IMR-90 (cell line): ENCODE measurements at regions not wholly inside any gene's neighbourhood (a gene's known extent, or its start where the extent isn't known, plus 50 kb on each side); places are given as distances from the start of the nearest gene placed in this dataset.

Experiments used
- ATAC-seq: fragments of 200-7000 bp; cut with Tn5 transposase; 2 replicates; pipeline ENCODE4 v1.9.1; 2020; ENCODE audit warnings: low read depth, mild to moderate bottlenecking, moderate library complexity
- BruUV-seq: library from RNA; stranded (reverse); fragments of 400-500 nt; replicated peaks from 2 replicates; lab custom pipeline; 2021; lab: Mats Ljungman, UMichigan
- CTCF ChIA-PET: fragments of 300-600 bp; formaldehyde crosslinking; extraction: SDS; loops from one replicate; lab custom pipeline; 2021; ENCODE audit warnings: antibody characterized with exemption; lab: Yijun Ruan, JAX
- POLR2A ChIA-PET: fragments of 300-600 bp; sonication (Branson Sonifier 250); formaldehyde crosslinking; loops from one replicate; lab custom pipeline; 2022; ENCODE audit warnings: antibody characterized with exemption; ENCODE audit not compliant: unreplicated experiment; lab: Charles Lee
- DNase-seq: peaks from one replicate; pipeline ENCODE4 v3.0.0; 2013
- H2AFZ ChIP-seq: replicated peaks from 2 replicates; pipeline ENCODE3; 2013; ENCODE audit warnings: low read length, mild to moderate bottlenecking; ENCODE audit not compliant: poor library complexity
- H2AK5ac ChIP-seq: 2 replicates; pipeline ENCODE4 v1.6.1; 2013; ENCODE audit warnings: low read depth, low read length, inconsistent platforms
- H2AK9ac ChIP-seq: replicated peaks from 2 replicates; pipeline ENCODE3; 2013; ENCODE audit warnings: mild to moderate bottlenecking, low read depth, low read length, moderate library complexity; ENCODE audit not compliant: poor library complexity
- H2BK120ac ChIP-seq: 2 replicates; pipeline ENCODE4 v1.6.1; 2013; ENCODE audit warnings: low read depth, low read length, inconsistent platforms
- H2BK15ac ChIP-seq: 3 replicates; pipeline ENCODE4 v1.6.1; 2013; ENCODE audit warnings: low read depth, low read length, inconsistent platforms
- H2BK20ac ChIP-seq: 2 replicates; pipeline ENCODE4 v1.6.1; 2013; ENCODE audit warnings: low read depth, mild to moderate bottlenecking, inconsistent platforms, low read length, moderate library complexity
- H2BK5ac ChIP-seq: 2 replicates; pipeline ENCODE4 v1.6.1; 2013; ENCODE audit warnings: mild to moderate bottlenecking, low read depth, low read length, inconsistent platforms; ENCODE audit not compliant: poor library complexity, severe bottlenecking
- H3K14ac ChIP-seq: replicated peaks from 2 replicates; pipeline ENCODE4 v1.6.1; 2013; ENCODE audit warnings: low read depth, low read length, inconsistent platforms
- H3K18ac ChIP-seq: 2 replicates; pipeline ENCODE4 v1.6.1; 2013; ENCODE audit warnings: low read depth, low read length, control low read depth
- H3K23ac ChIP-seq: 2 replicates; pipeline ENCODE4 v1.6.1; 2013; ENCODE audit warnings: low read depth, low read length, inconsistent platforms
- H3K27ac ChIP-seq: 2 replicates; pipeline ENCODE4 v1.5.1; 2013; ENCODE audit warnings: mild to moderate bottlenecking, control low read depth, low read length; ENCODE audit not compliant: insufficient read depth
- H3K27me3 ChIP-seq: 2 replicates; pipeline ENCODE4 v1.6.1; 2013; ENCODE audit warnings: low read length; ENCODE audit not compliant: control insufficient read depth, insufficient read depth
- H3K36me3 ChIP-seq: 2 replicates; pipeline ENCODE4 v1.6.1; 2013; ENCODE audit warnings: low read length, mixed read lengths; ENCODE audit not compliant: control insufficient read depth, insufficient read depth
- H3K4ac ChIP-seq: 2 replicates; pipeline ENCODE4 v1.6.1; 2013; ENCODE audit warnings: low read depth, low read length, inconsistent platforms
- H3K4me1 ChIP-seq: 2 replicates; pipeline ENCODE4 v1.6.1; 2013; ENCODE audit warnings: low read length, mixed read lengths; ENCODE audit not compliant: control insufficient read depth, insufficient read depth
- H3K4me2 ChIP-seq: 2 replicates; pipeline ENCODE4 v1.6.1; 2013; ENCODE audit warnings: low read depth, mild to moderate bottlenecking, control low read depth, low read length, moderate library complexity
- H3K4me3 ChIP-seq: 2 replicates; pipeline ENCODE4 v1.5.1; 2013; ENCODE audit warnings: low read depth, mild to moderate bottlenecking, control low read depth, low read length, moderate library complexity; ENCODE audit not compliant: insufficient read depth
- H3K56ac ChIP-seq: 2 replicates; pipeline ENCODE4 v1.6.1; 2013; ENCODE audit warnings: low read length, inconsistent platforms; ENCODE audit not compliant: insufficient read depth; ENCODE audit errors: extremely low read depth
- H3K79me1 ChIP-seq, 2 experiments: 2 replicates each; pipeline ENCODE4 v1.6.1; 2013; ENCODE audit warnings: low read length in 2 of 2, inconsistent platforms in 1 of 2, low read depth in 1 of 2
- H3K9ac ChIP-seq: 2 replicates; pipeline ENCODE4 v1.6.1; 2013; ENCODE audit warnings: low read depth, low read length, control low read depth
- H3K9me1 ChIP-seq: 2 replicates; pipeline ENCODE4 v1.6.1; 2013; ENCODE audit warnings: low read length, inconsistent platforms; ENCODE audit not compliant: insufficient read depth
- H3K9me3 ChIP-seq: 2 replicates; pipeline ENCODE4 v1.6.1; 2013; ENCODE audit warnings: low read length; ENCODE audit not compliant: control insufficient read depth, insufficient read depth
- H4K20me1 ChIP-seq: 2 replicates; pipeline ENCODE4 v1.6.1; 2013; ENCODE audit warnings: low read length, inconsistent platforms; ENCODE audit not compliant: insufficient read depth
- H4K5ac ChIP-seq: 2 replicates; pipeline ENCODE4 v1.6.1; 2013; ENCODE audit warnings: mild to moderate bottlenecking, low read depth, low read length, control low read depth
- H4K8ac ChIP-seq, 2 experiments: 2 replicates each; pipeline ENCODE4 v1.6.1; 2013; ENCODE audit warnings: low read depth in 2 of 2, low read length in 2 of 2, control low read depth in 1 of 2, inconsistent platforms in 1 of 2
- H4K91ac ChIP-seq: 2 replicates; pipeline ENCODE4 v1.6.1; 2013; ENCODE audit warnings: low read depth, low read length, inconsistent platforms; ENCODE audit not compliant: insufficient read depth
- MAFK ChIP-seq: IDR thresholded peaks from 2 replicates; pipeline ENCODE4 v1.6.1; 2012; ENCODE audit warnings: low read depth, low read length, improper control_type of control experiment
- WGBS, 2 experiments: methylation state at CpG; one replicate each; pipeline versions ENCODE4 v1.1.5 to v1.1.7; 2013; ENCODE audit warnings: missing lambda C conversion rate in 2 of 2; ENCODE audit not compliant: insufficient read length in 1 of 2; ENCODE audit errors: extremely low coverage in 2 of 2; 5-methylcytosine and 5-hydroxymethylcytosine counted together
- dilution Hi-C: fragments of 300-500 bp; cut with HindIII; formaldehyde crosslinking; loops from one replicate; pipeline ENCODE4 v1.14.3; 2018; ENCODE audit warnings: low sequenced_read_pairs; ENCODE audit not compliant: unreplicated experiment
- in situ Hi-C: fragments of 300-500 bp; cut with MboI; formaldehyde crosslinking; loops from 3 replicates; pipeline ENCODE4 v1.14.3; 2019; ENCODE audit warnings: low sequenced_read_pairs, inconsistent platforms, mixed read lengths
- intact Hi-C: fragments of 100-400 bp; cut with micrococcal nuclease; formaldehyde crosslinking; loops from 2 replicates; pipeline ENCODE4 v1.10.0; 2022

- ChIA-PET CTCF (interaction anchor here (1.0 kb wide), 1 partner anchor 305 kb away, joined by 3 read pairs; the partner anchor contains the start of gene GPR37), POLR2A (no interaction called here)
- no peaks in the 10 kb centered on the region for H3K9me3 ChIP-seq
- H4K5ac ChIP-seq: peak overlapping the region; percentile 96
- peak overlapping the region; percentile 98 for H2BK120ac ChIP-seq
- in situ Hi-C loops: no loop called here
- peaks cover 3% of the 10 kb centered on the region; the same call in 1 of the 2 replicates for H3K9me1 ChIP-seq
- H3K4me1 ChIP-seq: peaks cover 13% of the 10 kb centered on the region
- no peak overlapping the region for H3K4me2 ChIP-seq
- H3K27ac ChIP-seq: peak overlapping the region; percentile 69; the same call in 1 of the 2 replicates
- peak overlapping the region; percentile 95 for H2AK5ac ChIP-seq
- DNase-seq: no peak
- H3K56ac ChIP-seq: no peak overlapping the region
- peak overlapping the region; percentile 69 for H4K91ac ChIP-seq
- TF ChIP-seq MAFK: no peak
- peak overlapping the region; percentile 97 for H3K4ac ChIP-seq
- H3K9ac ChIP-seq: no peak overlapping the region
- peak overlapping the region; percentile 79 for H2BK5ac ChIP-seq
- dilution Hi-C loops: no loop called here
- H4K20me1 ChIP-seq: no peaks in the 10 kb centered on the region
- H4K8ac ChIP-seq: peak overlapping the region in 1 of 2 experiments; percentile 88; a peak in 2 of 4 replicates
- H3K36me3 ChIP-seq: no peaks in the 10 kb centered on the region
- no peak for ATAC-seq
- no CpG with 5 or more reads among the region's 2 CpGs for WGBS, 2 experiments
- H3K4me3 ChIP-seq: no peak overlapping the region
- H3K18ac ChIP-seq: peak overlapping the region; percentile 99
- peak overlapping the region; percentile 89; the same call in 2 of the 3 replicates for H2BK15ac ChIP-seq
- no TSS peak for BruUV-seq
- H3K79me1 ChIP-seq: no peaks in the 10 kb centered on the region; a peak in 1 of 4 replicates
- peak overlapping the region; percentile 90 for H3K23ac ChIP-seq
- intact Hi-C loops: no loop called here
- no peaks in the 10 kb centered on the region for H3K27me3 ChIP-seq
- peak overlapping the region; percentile 98 for H2BK20ac ChIP-seq
- no peak overlapping the region for H2AFZ ChIP-seq
- no peak overlapping the region for H2AK9ac ChIP-seq
- H3K14ac ChIP-seq: peak overlapping the region; percentile 93
These were observed 305.0 kb downstream of the GPR37 start for GRCh38 chr7:124460555-124460954.
